Tibial nerve (tissue), 4 donors: ENCODE measurements at regions not wholly inside any gene's neighbourhood (a gene's known extent, or its start where the extent isn't known, plus 50 kb on each side); places are given as distances from the start of the nearest gene placed in this dataset.

Experiments used
- EP300 ChIP-seq, 2 donors: sonication (generic); formaldehyde crosslinking; IDR thresholded peaks; one replicate each; pipeline ENCODE4 v1.6.1; 2017; ENCODE audit warnings: antibody characterized with exemption in 2 of 2, mild to moderate bottlenecking in 1 of 2
- POLR2A ChIP-seq, 2 donors: fragments of 450-650 bp; IDR thresholded peaks; one replicate each; pipeline ENCODE4 v1.6.1; 2017; ENCODE audit warnings: antibody characterized with exemption in 2 of 2, mild to moderate bottlenecking in 2 of 2, moderate library complexity in 2 of 2
- TF ChIP-seq, protein P1 (sequence below), 5 experiments: fragments of 200-600 bp in 3 of 5; fragments of 450-650 bp in 2 of 5; sonication (generic) in 3 of 5; IDR thresholded peaks; one replicate each; pipeline ENCODE4 v1.5.1; 2016 to 2019; ENCODE audit warnings: antibody characterized with exemption in 5 of 5, mild to moderate bottlenecking in 3 of 5, moderate library complexity in 2 of 5

DNA sequence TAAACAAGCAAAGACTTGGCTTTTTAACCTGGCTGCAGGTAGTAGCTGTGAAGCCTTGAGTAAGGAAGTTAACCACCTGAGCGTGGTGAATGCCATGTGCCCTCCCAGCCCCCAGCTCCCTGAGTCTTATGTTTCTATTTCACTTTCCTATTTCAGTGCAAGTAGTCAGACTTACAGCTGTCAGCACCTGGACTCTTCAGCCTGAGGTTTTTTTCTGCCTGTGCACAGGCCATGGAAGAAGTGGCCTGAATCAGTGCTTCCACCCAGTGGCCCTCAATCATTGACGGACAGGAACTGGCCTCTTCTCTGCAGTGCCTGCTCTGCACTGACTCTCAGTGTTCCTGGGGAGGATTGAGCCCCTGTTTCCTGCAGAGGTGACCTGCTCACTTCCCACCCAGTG lies 796.4 kb downstream of the MED13L start:
- TF ChIP-seq, protein P1, sequence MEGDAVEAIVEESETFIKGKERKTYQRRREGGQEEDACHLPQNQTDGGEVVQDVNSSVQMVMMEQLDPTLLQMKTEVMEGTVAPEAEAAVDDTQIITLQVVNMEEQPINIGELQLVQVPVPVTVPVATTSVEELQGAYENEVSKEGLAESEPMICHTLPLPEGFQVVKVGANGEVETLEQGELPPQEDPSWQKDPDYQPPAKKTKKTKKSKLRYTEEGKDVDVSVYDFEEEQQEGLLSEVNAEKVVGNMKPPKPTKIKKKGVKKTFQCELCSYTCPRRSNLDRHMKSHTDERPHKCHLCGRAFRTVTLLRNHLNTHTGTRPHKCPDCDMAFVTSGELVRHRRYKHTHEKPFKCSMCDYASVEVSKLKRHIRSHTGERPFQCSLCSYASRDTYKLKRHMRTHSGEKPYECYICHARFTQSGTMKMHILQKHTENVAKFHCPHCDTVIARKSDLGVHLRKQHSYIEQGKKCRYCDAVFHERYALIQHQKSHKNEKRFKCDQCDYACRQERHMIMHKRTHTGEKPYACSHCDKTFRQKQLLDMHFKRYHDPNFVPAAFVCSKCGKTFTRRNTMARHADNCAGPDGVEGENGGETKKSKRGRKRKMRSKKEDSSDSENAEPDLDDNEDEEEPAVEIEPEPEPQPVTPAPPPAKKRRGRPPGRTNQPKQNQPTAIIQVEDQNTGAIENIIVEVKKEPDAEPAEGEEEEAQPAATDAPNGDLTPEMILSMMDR (IDR thresholded peaks at IDR 0.05), result no peak
- TF ChIP-seq POLR2A (IDR thresholded peaks at IDR 0.05) (no peak), EP300 (IDR thresholded peaks at IDR 0.05) (no peak)
